SK-N-MC (cell line): ENCODE measurements at regions not wholly inside any gene's neighbourhood (a gene's known extent, or its start where the extent isn't known, plus 50 kb on each side); places are given as distances from the start of the nearest gene placed in this dataset.

Experiments used
- DNase-seq: peaks from one replicate; pipeline ENCODE4 v3.0.0-alpha.2; 2011; ENCODE audit warnings: low read depth, low spot score
- H3K27ac ChIP-seq: fragments of 200-600 bp; sonication (generic); 2 replicates; pipeline ENCODE4 v1.5.1; 2016; ENCODE audit warnings: mixed run types
- H3K36me3 ChIP-seq: fragments of 200-600 bp; sonication (generic); 2 replicates; pipeline ENCODE4 v1.6.1; 2017; ENCODE audit warnings: antibody characterized with exemption, low read length, mixed read lengths; ENCODE audit not compliant: insufficient read depth
- H3K4me3 ChIP-seq: fragments of 200-600 bp; sonication (generic); 2 replicates; pipeline ENCODE4 v1.5.1; 2016
- H3K9ac ChIP-seq: fragments of 200-600 bp; sonication (generic); 2 replicates; pipeline ENCODE4 v1.8.0; 2017; ENCODE audit warnings: mixed run types, mixed read lengths; ENCODE audit not compliant: insufficient read length
- H3K9me3 ChIP-seq: fragments of 200-600 bp; sonication (generic); 2 replicates; pipeline ENCODE4 v1.6.1; 2017; ENCODE audit warnings: low read depth, mild to moderate bottlenecking, antibody characterized with exemption, low read length, moderate library complexity, mixed read lengths
- EZH2 ChIP-seq: fragments of 200-600 bp; sonication (generic); IDR thresholded peaks from one replicate; pipeline ENCODE4 v1.6.1; 2017; ENCODE audit warnings: antibody characterized with exemption
- FOXP2 ChIP-seq: optimal IDR thresholded peaks from 2 replicates; pipeline ENCODE3; 2011; ENCODE audit warnings: mild to moderate bottlenecking, moderate library complexity; ENCODE audit not compliant: insufficient read depth; ENCODE audit errors: extremely low read length, control extremely low read depth
- POLR2AphosphoS5 ChIP-seq: IDR thresholded peaks from 2 replicates; pipeline ENCODE4 v1.6.1; 2012; ENCODE audit warnings: mild to moderate bottlenecking, low read depth, low read length, borderline replicate concordance

GRCh38 chr10:3995302-3996210, 210.5 kb upstream of the KLF6 start:
- H3K9ac ChIP-seq = no peak overlapping the region
- DNase-seq = no peak
- H3K9me3 ChIP-seq = no peaks in the 10 kb centered on the region
- TF ChIP-seq POLR2AphosphoS5 = no peak
- TF ChIP-seq EZH2 = no peak
- TF ChIP-seq FOXP2 = no peak
- no peak overlapping the region for H3K27ac ChIP-seq
- H3K4me3 ChIP-seq = no peak overlapping the region
- no peaks in the 10 kb centered on the region for H3K36me3 ChIP-seq

DNA sequence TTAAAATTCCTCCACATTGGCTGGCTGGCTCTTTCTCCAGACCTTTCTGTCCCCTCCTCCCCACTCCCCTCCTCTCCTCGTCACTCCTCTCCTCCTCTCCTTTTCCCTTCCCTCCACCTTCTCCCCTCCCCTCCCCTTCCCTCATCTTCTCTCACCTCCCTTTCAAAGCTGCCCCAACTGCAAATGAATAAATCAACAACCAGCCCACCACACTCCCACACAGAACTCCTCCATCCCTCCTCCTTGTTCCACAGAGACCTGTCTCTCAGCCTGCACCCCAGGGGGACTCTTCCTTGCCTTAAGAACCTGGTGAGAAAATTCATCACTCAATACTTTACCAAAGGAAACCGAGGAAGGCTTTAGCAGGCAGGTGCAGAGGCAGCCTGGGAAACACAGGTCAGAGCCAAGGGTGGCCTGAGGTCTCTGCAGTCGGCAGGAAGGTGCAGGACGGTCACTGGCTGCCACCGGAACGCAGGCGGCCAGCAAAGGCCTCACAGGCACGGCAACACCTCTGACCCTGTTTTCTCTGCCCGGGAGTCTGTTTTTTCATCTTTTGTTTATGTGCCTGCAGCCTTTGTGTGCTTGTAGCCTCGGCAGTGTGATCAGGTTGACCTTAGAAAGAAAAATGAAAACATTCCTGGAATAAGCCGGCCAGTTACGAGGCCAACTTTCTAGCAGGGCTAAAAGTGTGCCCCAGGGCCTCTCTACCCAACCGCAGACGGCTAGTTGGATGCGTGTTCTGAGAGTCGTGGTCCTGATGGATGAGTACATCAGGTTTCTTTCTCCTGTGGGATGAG, 207.6 kb upstream of the KLF6 start:
- Histone ChIP-seq H3K27ac (no peak overlapping the region), H3K9me3 (no peaks in the 10 kb centered on the region), H3K36me3 (no peaks in the 10 kb centered on the region), H3K9ac (no peak overlapping the region), H3K4me3 (no peak overlapping the region)
- no peak for DNase-seq
- no peak for TF ChIP-seq FOXP2
- TF ChIP-seq EZH2 = no peak
- TF ChIP-seq POLR2AphosphoS5 = no peak

DNA sequence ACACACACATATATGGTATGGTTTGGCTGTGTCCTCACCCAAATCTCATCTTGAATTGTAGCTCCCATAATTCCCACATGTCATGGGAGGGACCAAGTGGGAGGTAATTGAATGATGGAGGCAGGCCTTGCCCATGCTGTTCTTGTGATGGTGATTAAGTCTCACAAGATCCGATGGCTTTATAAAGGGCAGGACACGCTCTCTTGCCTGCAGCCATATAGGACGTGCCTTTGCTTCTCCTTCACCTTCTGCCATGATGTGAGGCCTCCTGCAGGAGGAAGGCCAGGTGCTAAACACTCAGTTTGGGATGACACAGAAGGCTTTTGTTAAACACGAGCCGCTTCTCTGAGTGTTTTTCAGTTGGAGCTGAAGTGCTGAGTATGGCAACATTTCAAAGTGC, 205.3 kb upstream of the KLF6 start:
- Histone ChIP-seq H3K36me3 (no peaks in the 10 kb centered on the region), H3K27ac (no peak overlapping the region), H3K9ac (no peak overlapping the region), H3K4me3 (no peak overlapping the region), H3K9me3 (no peaks in the 10 kb centered on the region)
- TF ChIP-seq EZH2 = no peak
- TF ChIP-seq POLR2AphosphoS5 = no peak
- no peak for TF ChIP-seq FOXP2
- no peak for DNase-seq

DNA sequence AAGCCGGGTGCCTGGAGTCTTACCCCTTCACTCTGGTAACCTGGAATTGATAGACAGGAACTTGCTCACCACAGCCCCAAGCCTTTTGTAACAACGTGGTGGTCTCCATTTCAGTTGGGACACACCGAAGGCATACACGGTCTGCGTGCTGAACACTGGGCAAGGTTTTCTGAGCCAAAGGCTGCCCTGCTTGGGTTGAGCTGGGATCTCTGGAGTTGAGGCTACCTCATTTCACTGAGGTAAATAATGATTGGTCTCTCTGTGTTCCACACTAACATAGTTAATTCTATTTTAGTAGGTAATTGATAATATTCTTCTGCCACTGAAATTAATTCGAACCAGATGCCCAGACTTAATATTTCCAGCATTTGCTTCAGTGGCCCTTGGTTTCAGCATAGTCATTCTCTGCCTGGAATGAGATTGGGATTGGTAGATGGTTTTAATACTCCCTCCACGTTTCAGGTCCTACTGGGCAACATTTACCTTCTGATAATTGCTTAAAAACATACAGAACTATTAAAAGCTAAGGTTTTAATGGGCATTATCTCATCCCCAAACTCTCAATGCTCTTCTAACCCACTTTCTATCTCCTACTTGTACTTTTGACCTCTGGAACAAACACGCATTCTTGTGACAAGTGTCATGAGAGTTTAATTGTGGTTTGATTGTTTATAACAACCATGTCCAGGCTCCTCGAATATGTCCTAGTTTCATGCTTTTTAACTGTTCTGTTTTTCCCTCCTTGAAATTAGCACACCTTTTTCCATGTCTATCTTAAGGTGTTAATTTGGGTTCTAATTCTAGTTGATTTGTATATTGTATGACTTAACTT, 202.3 kb upstream of the KLF6 start:
- Histone ChIP-seq H3K9me3 (no peaks in the 10 kb centered on the region), H3K4me3 (no peak overlapping the region), H3K27ac (no peak overlapping the region), H3K36me3 (no peaks in the 10 kb centered on the region), H3K9ac (no peak overlapping the region)
- TF ChIP-seq FOXP2 (no peak), EZH2 (no peak), POLR2AphosphoS5 (no peak)
- no peak for DNase-seq

DNA sequence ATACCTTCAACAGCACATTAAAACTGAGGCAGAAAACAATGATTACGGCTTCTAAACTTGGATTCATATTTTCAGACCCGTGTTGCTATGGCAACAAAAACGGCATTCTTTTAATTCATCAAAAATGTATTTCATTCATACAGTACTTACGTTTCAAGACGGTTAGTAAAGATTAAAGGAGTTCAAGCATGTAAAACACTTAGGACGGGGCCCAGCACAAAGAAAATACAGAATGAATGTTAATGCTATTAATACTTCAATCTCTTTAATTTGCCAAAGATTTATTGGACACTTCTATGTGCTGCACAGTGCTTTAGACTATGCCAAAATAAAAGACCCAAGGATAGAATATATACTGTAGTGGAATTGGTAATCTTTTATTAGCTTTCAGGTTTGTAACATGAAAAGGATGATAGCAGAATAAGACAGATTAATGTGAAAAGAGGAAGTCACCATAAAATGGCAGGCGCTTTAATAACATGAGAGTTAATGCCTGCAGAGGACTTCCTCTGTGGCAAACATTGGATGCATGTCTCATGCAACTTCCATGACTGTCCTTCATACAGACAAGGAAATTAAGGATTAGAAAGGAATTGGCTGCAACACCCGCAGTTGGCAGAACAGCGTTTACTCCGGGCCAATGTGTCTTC, 201.6 kb upstream of the KLF6 start:
- H3K27ac ChIP-seq = no peak overlapping the region
- no peaks in the 10 kb centered on the region for H3K36me3 ChIP-seq
- H3K9me3 ChIP-seq = no peaks in the 10 kb centered on the region
- no peak overlapping the region for H3K9ac ChIP-seq
- DNase-seq = no peak
- H3K4me3 ChIP-seq = no peak overlapping the region
- TF ChIP-seq POLR2AphosphoS5 = no peak
- TF ChIP-seq EZH2 = no peak
- no peak for TF ChIP-seq FOXP2

DNA sequence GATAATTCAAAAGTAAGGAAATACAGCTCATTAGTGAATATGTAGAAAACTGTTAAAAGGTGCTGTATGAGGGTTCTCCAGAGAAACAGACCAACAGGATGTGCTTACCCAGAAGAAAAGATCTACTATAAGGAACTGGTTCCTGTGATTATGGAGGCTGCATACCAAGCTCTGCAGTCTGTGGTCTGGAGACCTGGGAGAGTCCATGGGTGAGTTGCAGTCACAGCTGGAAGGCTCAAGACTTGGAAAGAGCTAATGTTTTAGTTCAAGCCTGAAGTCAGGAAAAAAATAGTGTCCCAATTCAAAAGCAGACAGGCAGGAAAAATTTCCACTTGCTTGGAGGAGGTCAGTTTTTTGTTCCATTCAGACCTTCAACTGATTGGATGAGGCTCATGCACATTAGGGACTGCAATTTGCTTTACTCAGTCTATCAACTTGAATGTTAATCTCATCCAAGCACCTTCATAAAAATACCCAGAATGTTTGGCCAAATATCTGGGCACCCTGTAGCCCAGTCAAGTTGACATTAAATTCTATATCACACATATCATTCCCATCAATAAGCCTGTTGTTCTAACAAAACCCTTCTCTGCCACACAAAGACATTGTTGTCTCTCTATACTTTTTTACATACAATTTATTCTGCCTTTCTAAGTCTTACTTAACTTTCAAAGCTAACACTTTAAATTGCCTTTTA, 197.9 kb upstream of the KLF6 start:
- no peaks in the 10 kb centered on the region for H3K36me3 ChIP-seq
- no peak overlapping the region for H3K27ac ChIP-seq
- no peak overlapping the region for H3K4me3 ChIP-seq
- TF ChIP-seq EZH2 (no peak), POLR2AphosphoS5 (no peak), FOXP2 (no peak)
- no peaks in the 10 kb centered on the region for H3K9me3 ChIP-seq
- DNase-seq = no peak
- H3K9ac ChIP-seq = no peak overlapping the region

- Histone ChIP-seq H3K36me3 (no peaks in the 10 kb centered on the region), H3K9ac (no peak overlapping the region), H3K4me3 (no peak overlapping the region), H3K9me3 (no peaks in the 10 kb centered on the region), H3K27ac (no peak overlapping the region)
- DNase-seq = no peak
- TF ChIP-seq FOXP2 (no peak), EZH2 (no peak), POLR2AphosphoS5 (no peak)
Measured at GRCh38 chr10:3981300-3981699, 196.3 kb upstream of the KLF6 start.
